GM12878 (cell line): ENCODE measurements at regions not wholly inside any gene's neighbourhood (a gene's known extent, or its start where the extent isn't known, plus 50 kb on each side); places are given as distances from the start of the nearest gene placed in this dataset.

Experiments used
- ATAC-seq: fragments of 200-7000 bp; cut with Tn5 transposase; 3 replicates; pipeline ENCODE4 v1.9.1; 2020; ENCODE audit warnings: mild to moderate bottlenecking, moderate library complexity
- BruUV-seq: library from RNA; stranded (reverse); fragments of 400-500 nt; replicated peaks from 2 replicates; lab custom pipeline; 2021; lab: Mats Ljungman, UMichigan
- CTCF ChIA-PET: fragments of 300-600 bp; sonication (Branson Sonifier 250); formaldehyde crosslinking; extraction: SDS; loops from one replicate; lab custom pipeline; 2021; ENCODE audit warnings: inconsistent platforms; lab: Yijun Ruan, JAX
- POLR2A ChIA-PET: fragments of 350-600 bp; formaldehyde crosslinking; extraction: SDS; loops from one replicate; lab custom pipeline; 2021; ENCODE audit warnings: inconsistent platforms; lab: Charles Lee
- RAD21 ChIA-PET: fragments of 300-600 bp; sonication (Branson Sonifier 250); formaldehyde crosslinking; loops from one replicate; lab custom pipeline; 2023; ENCODE audit warnings: antibody characterized with exemption; ENCODE audit not compliant: unreplicated experiment; lab: Charles Lee
- SMC1A ChIA-PET: fragments of 300-600 bp; sonication (Branson Sonifier 250); formaldehyde crosslinking; loops from one replicate; lab custom pipeline; 2023; ENCODE audit not compliant: unreplicated experiment, uncharacterized antibody; lab: Charles Lee
- DNase-seq: peaks from one replicate; pipeline ENCODE4 v3.0.0-alpha.2; 2011; ENCODE audit warnings: low read depth, low spot score
- FAIRE-seq: peaks from 3 replicates; lab custom pipeline; 2011; peaks lifted over from hg19 to GRCh38; lab: Jason Lieb, UNC
- H2AFZ ChIP-seq: 2 replicates; pipeline ENCODE4 v1.6.0; 2011; ENCODE audit warnings: low read depth, low read length, control low read depth; ENCODE audit not compliant: control insufficient read depth
- H3K27ac ChIP-seq: 2 replicates; pipeline ENCODE4 v1.5.1; 2011; ENCODE audit warnings: control low read depth; ENCODE audit not compliant: control insufficient read depth, insufficient read depth
- H3K27me3 ChIP-seq, 2 experiments: replicated peaks in 1 of 2; 2 replicates each; pipeline versions ENCODE4 v1.6.0 to v1.6.1; 2011; ENCODE audit warnings: low read length in 1 of 2; ENCODE audit not compliant: control insufficient read depth in 2 of 2, insufficient read depth in 2 of 2
- H3K36me3 ChIP-seq, 2 experiments: 2 replicates each; pipeline ENCODE4 v1.5.1; 2011; ENCODE audit warnings: low read length in 1 of 2; ENCODE audit not compliant: control insufficient read depth in 2 of 2, insufficient read depth in 2 of 2
- H3K4me1 ChIP-seq: 2 replicates; pipeline ENCODE4 v1.6.1; 2011; ENCODE audit warnings: mild to moderate bottlenecking, low read length, moderate library complexity, mixed read lengths; ENCODE audit not compliant: control insufficient read depth, insufficient read depth
- H3K4me2 ChIP-seq: 2 replicates; pipeline ENCODE4 v1.6.0; 2011; ENCODE audit warnings: control low read depth; ENCODE audit not compliant: control insufficient read depth, insufficient read depth
- H3K4me3 ChIP-seq: fragments of 200-600 bp; sonication (generic); 2 replicates; pipeline ENCODE4 v1.5.1; 2016
- H3K79me2 ChIP-seq: 2 replicates; pipeline ENCODE4 v1.6.0; 2011; ENCODE audit warnings: low read length; ENCODE audit not compliant: control insufficient read depth, insufficient read depth
- H3K9ac ChIP-seq: 2 replicates; pipeline ENCODE4 v1.8.0; 2011; ENCODE audit warnings: low read length, control low read depth, mixed read lengths; ENCODE audit not compliant: control insufficient read depth, insufficient read depth
- H3K9me3 ChIP-seq: replicated peaks from 3 replicates; pipeline ENCODE4 v1.5.1; 2011; ENCODE audit warnings: mild to moderate bottlenecking, low read length; ENCODE audit not compliant: control insufficient read depth, insufficient read depth
- H4K20me1 ChIP-seq: 2 replicates; pipeline ENCODE4 v1.6.0; 2011; ENCODE audit not compliant: control insufficient read depth, insufficient read depth
- EED ChIP-seq: sonication (generic); IDR thresholded peaks from 2 replicates; pipeline ENCODE4 v1.6.1; 2016; ENCODE audit warnings: antibody characterized with exemption, low read depth
- EZH2 ChIP-seq: IDR thresholded peaks from 2 replicates; pipeline ENCODE4 v1.6.1; 2012; ENCODE audit warnings: low read depth, mild to moderate bottlenecking, control low read depth, inconsistent platforms, low read length, borderline replicate concordance; ENCODE audit not compliant: control insufficient read depth
- HDAC6 ChIP-seq: fragments of 200-600 bp; sonication (generic); IDR thresholded peaks from one replicate; pipeline ENCODE4 v1.8.0; 2017; ENCODE audit warnings: antibody characterized with exemption; ENCODE audit not compliant: unreplicated experiment
- MXI1 ChIP-seq: fragments of 150-350 bp; IDR thresholded peaks from 2 replicates; pipeline ENCODE4 v1.6.1; 2011; ENCODE audit warnings: low read depth, mild to moderate bottlenecking, inconsistent platforms, low read length, improper control_type of control experiment
- SMAD5 ChIP-seq: IDR thresholded peaks from 2 replicates; pipeline ENCODE4 v1.6.1; 2016; ENCODE audit warnings: antibody characterized with exemption, low read depth
- TCF7 ChIP-seq: IDR thresholded peaks from 2 replicates; pipeline ENCODE4 v1.6.1; 2014; ENCODE audit warnings: antibody characterized with exemption, borderline replicate concordance
- ZNF217 ChIP-seq: fragments of 450-650 bp; IDR thresholded peaks from 2 replicates; pipeline ENCODE4 v1.6.1; 2017; ENCODE audit warnings: antibody characterized with exemption, mild to moderate bottlenecking
- WGBS: methylation state at CpG from one replicate; pipeline ENCODE4 v1.1.6; 2016; ENCODE audit warnings: low lambda C conversion rate; ENCODE audit not compliant: insufficient replicate concordance, insufficient coverage; ENCODE audit errors: missing lambda C conversion rate; 5-methylcytosine and 5-hydroxymethylcytosine counted together
- in situ Hi-C: fragments of 300-500 bp; cut with MboI; formaldehyde crosslinking; loops from 9 replicates; pipeline ENCODE4 v1.14.3; 2018; ENCODE audit warnings: mixed read lengths
- intact Hi-C: fragments of 100-400 bp; cut with micrococcal nuclease; formaldehyde crosslinking; loops from one replicate; pipeline ENCODE4 v1.14.2; 2022; ENCODE audit not compliant: unreplicated experiment
- TF ChIP-seq, protein P1 (sequence below): fragments of 450-650 bp; IDR thresholded peaks from 2 replicates; pipeline ENCODE4 v1.6.1; 2018; ENCODE audit warnings: mild to moderate bottlenecking, low read depth, moderate library complexity; ENCODE audit not compliant: partially characterized antibody
- TF ChIP-seq, protein P2 (sequence below): fragments of 450-650 bp; conservative IDR thresholded peaks from 2 replicates; pipeline ENCODE4 v1.6.1; 2017; ENCODE audit warnings: mild to moderate bottlenecking, moderate library complexity
- TF ChIP-seq, protein P3 (sequence below): fragments of 450-650 bp; IDR thresholded peaks from 2 replicates; pipeline ENCODE4 v1.6.1; 2016; ENCODE audit warnings: mild to moderate bottlenecking, moderate library complexity, borderline replicate concordance
- TF ChIP-seq, protein P4 (sequence below): IDR thresholded peaks from 2 replicates; pipeline ENCODE4 v1.6.1; 2011; ENCODE audit warnings: low read depth, low read length, improper control_type of control experiment, borderline replicate concordance

DNA sequence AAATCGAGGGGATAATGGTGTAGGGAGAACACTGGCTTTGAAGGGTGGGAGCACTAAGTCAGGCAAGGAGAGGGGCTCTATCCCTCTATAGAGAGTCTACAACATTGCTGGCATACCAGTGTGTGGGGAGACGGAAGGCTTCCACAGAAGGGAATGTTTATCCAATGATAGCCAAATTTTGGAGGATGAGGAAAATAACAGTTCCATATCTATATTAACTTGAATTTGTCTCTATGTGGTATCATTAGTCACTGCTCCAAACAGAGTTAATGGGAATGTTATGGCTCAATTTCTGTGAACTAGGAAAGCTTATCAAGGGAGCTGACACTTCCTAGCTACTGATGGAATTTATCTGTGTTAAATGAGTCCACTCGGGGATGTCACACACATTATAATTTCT, 208.9 kb upstream of the PHACTR1 start:
- in situ Hi-C loops: no loop called here
- Histone ChIP-seq H3K4me2 (no peak overlapping the region), H3K27me3 (no peaks in the 10 kb centered on the region), H3K4me1 (no peaks in the 10 kb centered on the region), H3K36me3 (no peaks in the 10 kb centered on the region), H3K9ac (no peak overlapping the region), H3K27ac (no peak overlapping the region), H3K4me3 (no peak overlapping the region), H3K9me3 (no peaks in the 10 kb centered on the region), H3K79me2 (no peaks in the 10 kb centered on the region), H2AFZ (no peak overlapping the region), H4K20me1 (no peaks in the 10 kb centered on the region)
- ChIA-PET POLR2A (no interaction called here), SMC1A (interaction anchor here (0.6 to 2.5 kb wide), 11 partner anchors 19 to 216 kb away, joined by 3 to 15 read pairs (median 4); partner anchors contain the start of gene EDN1), CTCF (interaction anchor here (0.7 to 1.5 kb wide), 6 partner anchors 11 to 213 kb away, joined by 3 to 4 read pairs (median 4); no protein-coding TSS in a partner anchor), RAD21 (interaction anchor here (0.6 to 1.0 kb wide), 2 partner anchors 25 to 1455 kb away, joined by 3 to 4 read pairs; no protein-coding TSS in a partner anchor)
- intact Hi-C loops: no loop called here
- FAIRE-seq: no peak
- 32% methylated on average over 3 of the region's 3 CpGs for WGBS
- no peak for DNase-seq
- TF ChIP-seq HDAC6: no peak
- TF ChIP-seq TCF7: no peak
- TF ChIP-seq EZH2: no peak
- no peak for TF ChIP-seq SMAD5
- TF ChIP-seq MXI1: no peak
- TF ChIP-seq, protein P1, sequence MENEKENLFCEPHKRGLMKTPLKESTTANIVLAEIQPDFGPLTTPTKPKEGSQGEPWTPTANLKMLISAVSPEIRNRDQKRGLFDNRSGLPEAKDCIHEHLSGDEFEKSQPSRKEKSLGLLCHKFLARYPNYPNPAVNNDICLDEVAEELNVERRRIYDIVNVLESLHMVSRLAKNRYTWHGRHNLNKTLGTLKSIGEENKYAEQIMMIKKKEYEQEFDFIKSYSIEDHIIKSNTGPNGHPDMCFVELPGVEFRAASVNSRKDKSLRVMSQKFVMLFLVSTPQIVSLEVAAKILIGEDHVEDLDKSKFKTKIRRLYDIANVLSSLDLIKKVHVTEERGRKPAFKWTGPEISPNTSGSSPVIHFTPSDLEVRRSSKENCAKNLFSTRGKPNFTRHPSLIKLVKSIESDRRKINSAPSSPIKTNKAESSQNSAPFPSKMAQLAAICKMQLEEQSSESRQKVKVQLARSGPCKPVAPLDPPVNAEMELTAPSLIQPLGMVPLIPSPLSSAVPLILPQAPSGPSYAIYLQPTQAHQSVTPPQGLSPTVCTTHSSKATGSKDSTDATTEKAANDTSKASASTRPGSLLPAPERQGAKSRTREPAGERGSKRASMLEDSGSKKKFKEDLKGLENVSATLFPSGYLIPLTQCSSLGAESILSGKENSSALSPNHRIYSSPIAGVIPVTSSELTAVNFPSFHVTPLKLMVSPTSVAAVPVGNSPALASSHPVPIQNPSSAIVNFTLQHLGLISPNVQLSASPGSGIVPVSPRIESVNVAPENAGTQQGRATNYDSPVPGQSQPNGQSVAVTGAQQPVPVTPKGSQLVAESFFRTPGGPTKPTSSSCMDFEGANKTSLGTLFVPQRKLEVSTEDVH: no peak
- TF ChIP-seq, protein P2, sequence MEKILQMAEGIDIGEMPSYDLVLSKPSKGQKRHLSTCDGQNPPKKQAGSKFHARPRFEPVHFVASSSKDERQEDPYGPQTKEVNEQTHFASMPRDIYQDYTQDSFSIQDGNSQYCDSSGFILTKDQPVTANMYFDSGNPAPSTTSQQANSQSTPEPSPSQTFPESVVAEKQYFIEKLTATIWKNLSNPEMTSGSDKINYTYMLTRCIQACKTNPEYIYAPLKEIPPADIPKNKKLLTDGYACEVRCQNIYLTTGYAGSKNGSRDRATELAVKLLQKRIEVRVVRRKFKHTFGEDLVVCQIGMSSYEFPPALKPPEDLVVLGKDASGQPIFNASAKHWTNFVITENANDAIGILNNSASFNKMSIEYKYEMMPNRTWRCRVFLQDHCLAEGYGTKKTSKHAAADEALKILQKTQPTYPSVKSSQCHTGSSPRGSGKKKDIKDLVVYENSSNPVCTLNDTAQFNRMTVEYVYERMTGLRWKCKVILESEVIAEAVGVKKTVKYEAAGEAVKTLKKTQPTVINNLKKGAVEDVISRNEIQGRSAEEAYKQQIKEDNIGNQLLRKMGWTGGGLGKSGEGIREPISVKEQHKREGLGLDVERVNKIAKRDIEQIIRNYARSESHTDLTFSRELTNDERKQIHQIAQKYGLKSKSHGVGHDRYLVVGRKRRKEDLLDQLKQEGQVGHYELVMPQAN: no peak
- TF ChIP-seq, protein P3, sequence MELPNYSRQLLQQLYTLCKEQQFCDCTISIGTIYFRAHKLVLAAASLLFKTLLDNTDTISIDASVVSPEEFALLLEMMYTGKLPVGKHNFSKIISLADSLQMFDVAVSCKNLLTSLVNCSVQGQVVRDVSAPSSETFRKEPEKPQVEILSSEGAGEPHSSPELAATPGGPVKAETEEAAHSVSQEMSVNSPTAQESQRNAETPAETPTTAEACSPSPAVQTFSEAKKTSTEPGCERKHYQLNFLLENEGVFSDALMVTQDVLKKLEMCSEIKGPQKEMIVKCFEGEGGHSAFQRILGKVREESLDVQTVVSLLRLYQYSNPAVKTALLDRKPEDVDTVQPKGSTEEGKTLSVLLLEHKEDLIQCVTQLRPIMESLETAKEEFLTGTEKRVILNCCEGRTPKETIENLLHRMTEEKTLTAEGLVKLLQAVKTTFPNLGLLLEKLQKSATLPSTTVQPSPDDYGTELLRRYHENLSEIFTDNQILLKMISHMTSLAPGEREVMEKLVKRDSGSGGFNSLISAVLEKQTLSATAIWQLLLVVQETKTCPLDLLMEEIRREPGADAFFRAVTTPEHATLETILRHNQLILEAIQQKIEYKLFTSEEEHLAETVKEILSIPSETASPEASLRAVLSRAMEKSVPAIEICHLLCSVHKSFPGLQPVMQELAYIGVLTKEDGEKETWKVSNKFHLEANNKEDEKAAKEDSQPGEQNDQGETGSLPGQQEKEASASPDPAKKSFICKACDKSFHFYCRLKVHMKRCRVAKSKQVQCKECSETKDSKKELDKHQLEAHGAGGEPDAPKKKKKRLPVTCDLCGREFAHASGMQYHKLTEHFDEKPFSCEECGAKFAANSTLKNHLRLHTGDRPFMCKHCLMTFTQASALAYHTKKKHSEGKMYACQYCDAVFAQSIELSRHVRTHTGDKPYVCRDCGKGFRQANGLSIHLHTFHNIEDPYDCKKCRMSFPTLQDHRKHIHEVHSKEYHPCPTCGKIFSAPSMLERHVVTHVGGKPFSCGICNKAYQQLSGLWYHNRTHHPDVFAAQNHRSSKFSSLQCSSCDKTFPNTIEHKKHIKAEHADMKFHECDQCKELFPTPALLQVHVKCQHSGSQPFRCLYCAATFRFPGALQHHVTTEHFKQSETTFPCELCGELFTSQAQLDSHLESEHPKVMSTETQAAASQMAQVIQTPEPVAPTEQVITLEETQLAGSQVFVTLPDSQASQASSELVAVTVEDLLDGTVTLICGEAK: no peak
- TF ChIP-seq, protein P4, sequence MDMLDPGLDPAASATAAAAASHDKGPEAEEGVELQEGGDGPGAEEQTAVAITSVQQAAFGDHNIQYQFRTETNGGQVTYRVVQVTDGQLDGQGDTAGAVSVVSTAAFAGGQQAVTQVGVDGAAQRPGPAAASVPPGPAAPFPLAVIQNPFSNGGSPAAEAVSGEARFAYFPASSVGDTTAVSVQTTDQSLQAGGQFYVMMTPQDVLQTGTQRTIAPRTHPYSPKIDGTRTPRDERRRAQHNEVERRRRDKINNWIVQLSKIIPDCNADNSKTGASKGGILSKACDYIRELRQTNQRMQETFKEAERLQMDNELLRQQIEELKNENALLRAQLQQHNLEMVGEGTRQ: no peak
- no peak for TF ChIP-seq EED
- no peak for TF ChIP-seq ZNF217
- BruUV-seq: no TSS peak
- ATAC-seq: no peak
